Thyroid gland (tissue), 4 donors: ENCODE measurements at regions not wholly inside any gene's neighbourhood (a gene's known extent, or its start where the extent isn't known, plus 50 kb on each side); places are given as distances from the start of the nearest gene placed in this dataset.

Source experiments
- DNase-seq, 2 donors: peaks; one replicate each; pipeline ENCODE4 v3.0.0-alpha.2; 2019
- H3K27ac ChIP-seq, 3 donors: fragments of 200-600 bp; sonication (generic); 1 replicate in 2 of 3; 2 replicates in 1 of 3; pipeline ENCODE4 v1.5.1; 2016 to 2019; ENCODE audit warnings: mild to moderate bottlenecking in 1 of 3, moderate library complexity in 1 of 3
- H3K27me3 ChIP-seq: fragments of 200-600 bp; sonication (generic); one replicate; pipeline ENCODE4 v1.5.1; 2019
- H3K36me3 ChIP-seq, 2 donors: fragments of 200-600 bp; sonication (generic); one replicate each; pipeline ENCODE4 v1.5.1; 2016 to 2019
- H3K4me1 ChIP-seq, 2 donors: fragments of 200-600 bp; sonication (generic); one replicate each; pipeline ENCODE4 v1.5.1; 2017 to 2019
- H3K4me3 ChIP-seq, 3 donors: fragments of 200-600 bp; sonication (generic); replicated peaks in 1 of 3; 1 replicate in 2 of 3; 2 replicates in 1 of 3; pipeline ENCODE4 v1.5.1; 2016; ENCODE audit warnings: mild to moderate bottlenecking in 1 of 3
- H3K9me3 ChIP-seq: fragments of 200-600 bp; sonication (generic); one replicate; pipeline ENCODE4 v1.5.1; 2017
- CTCF ChIP-seq, 6 experiments: fragments of 200-600 bp in 3 of 6; fragments of 450-650 bp in 3 of 6; sonication (generic) in 3 of 6; IDR thresholded peaks; one replicate each; pipeline ENCODE4 v1.5.1; 2016 to 2019; ENCODE audit warnings: antibody characterized with exemption in 6 of 6, mild to moderate bottlenecking in 2 of 6, inconsistent platforms in 1 of 6, moderate library complexity in 1 of 6
- POLR2A ChIP-seq, 2 donors: fragments of 450-650 bp; IDR thresholded peaks; one replicate each; pipeline ENCODE4 v1.6.1; 2017; ENCODE audit warnings: antibody characterized with exemption in 2 of 2, mild to moderate bottlenecking in 2 of 2, moderate library complexity in 1 of 2
- WGBS, 2 donors: methylation state at CpG; one replicate each; pipeline ENCODE4 v1.1.5; 2017; 5-methylcytosine and 5-hydroxymethylcytosine counted together
- intact Hi-C: fragments of 100-400 bp; cut with DNase I; formaldehyde crosslinking; loops from one replicate; pipeline ENCODE4 v1.15.1; 2023

- H3K27me3 ChIP-seq, result no peaks in the 10 kb centered on the region
- 89 to 94% methylated on average over 6 of the region's 6 CpGs for WGBS, 2 donors
Observed at GRCh38 chr14:48725051-48725734, 861.0 kb downstream of the RPS29 start.

GRCh38 chr14:48723841-48724495 is 862.2 kb downstream of the RPS29 start:
- 38 to 42% methylated on average over 1 of the region's 1 CpG for WGBS, 2 donors
- Histone ChIP-seq H3K4me1 (no peaks in the 10 kb centered on the region), H3K4me3 (no peak overlapping the region), H3K27ac (no peak overlapping the region), H3K9me3 (no peaks in the 10 kb centered on the region), H3K27me3 (no peaks in the 10 kb centered on the region), H3K36me3 (no peaks in the 10 kb centered on the region)
- TF ChIP-seq CTCF (IDR thresholded peaks at IDR 0.05) (no peak), POLR2A (IDR thresholded peaks at IDR 0.05) (no peak)
- no peak for DNase-seq
- intact Hi-C loops, result no loop called here

More at GRCh38 chr14:48725051-48725734, 861.0 kb downstream of the RPS29 start:
- H3K4me3 ChIP-seq, result no peak overlapping the region
- TF ChIP-seq CTCF (IDR thresholded peaks at IDR 0.05) (no peak), POLR2A (IDR thresholded peaks at IDR 0.05) (no peak)
- H3K36me3 ChIP-seq, result no peaks in the 10 kb centered on the region
- H3K27ac ChIP-seq, result no peak overlapping the region
- H3K4me1 ChIP-seq, result no peaks in the 10 kb centered on the region
- no peak for DNase-seq
- intact Hi-C loops, result no loop called here
- H3K9me3 ChIP-seq, result no peaks in the 10 kb centered on the region

GRCh38 chr14:48714366-48714765 is 871.8 kb downstream of the RPS29 start:
- WGBS, 2 donors, result 83 to 93% methylated on average over 7 of the region's 7 CpGs
- Histone ChIP-seq H3K9me3 (no peaks in the 10 kb centered on the region), H3K27me3 (no peaks in the 10 kb centered on the region), H3K4me3 (no peak overlapping the region), H3K27ac (no peak overlapping the region), H3K36me3 (no peaks in the 10 kb centered on the region), H3K4me1 (no peaks in the 10 kb centered on the region)
- intact Hi-C loops, result no loop called here
- no peak for TF ChIP-seq CTCF (IDR thresholded peaks at IDR 0.05)
- no peak for TF ChIP-seq POLR2A (IDR thresholded peaks at IDR 0.05)
- no peak for DNase-seq

GRCh38 chr14:48710133-48710532 is 876.0 kb downstream of the RPS29 start:
- no peak for DNase-seq
- TF ChIP-seq CTCF (IDR thresholded peaks at IDR 0.05), result no peak
- TF ChIP-seq POLR2A (IDR thresholded peaks at IDR 0.05), result no peak
- Histone ChIP-seq H3K9me3 (no peaks in the 10 kb centered on the region), H3K4me1 (no peaks in the 10 kb centered on the region), H3K27ac (no peak overlapping the region), H3K36me3 (no peaks in the 10 kb centered on the region), H3K27me3 (no peaks in the 10 kb centered on the region), H3K4me3 (no peak overlapping the region)
- intact Hi-C loops, result no loop called here
- 80 to 83% methylated on average over 1 of the region's 1 CpG for WGBS, 2 donors

GRCh38 chr14:48709277-48709785 is 876.8 kb downstream of the RPS29 start:
- H3K9me3 ChIP-seq, result no peaks in the 10 kb centered on the region
- no peaks in the 10 kb centered on the region for H3K36me3 ChIP-seq
- intact Hi-C loops, result no loop called here
- H3K27ac ChIP-seq, result no peak overlapping the region
- no peak overlapping the region for H3K4me3 ChIP-seq
- TF ChIP-seq POLR2A (IDR thresholded peaks at IDR 0.05) (no peak), CTCF (IDR thresholded peaks at IDR 0.05) (no peak)
- 93 to 98% methylated on average over 1 of the region's 1 CpG for WGBS, 2 donors
- no peak for DNase-seq
- H3K27me3 ChIP-seq, result no peaks in the 10 kb centered on the region
- H3K4me1 ChIP-seq, result no peaks in the 10 kb centered on the region
